ENCODE measurements at regions not wholly inside any gene's neighbourhood (a gene's known extent, or its start where the extent isn't known, plus 50 kb on each side); places are given as distances from the start of the nearest gene placed in this dataset.

DNA sequence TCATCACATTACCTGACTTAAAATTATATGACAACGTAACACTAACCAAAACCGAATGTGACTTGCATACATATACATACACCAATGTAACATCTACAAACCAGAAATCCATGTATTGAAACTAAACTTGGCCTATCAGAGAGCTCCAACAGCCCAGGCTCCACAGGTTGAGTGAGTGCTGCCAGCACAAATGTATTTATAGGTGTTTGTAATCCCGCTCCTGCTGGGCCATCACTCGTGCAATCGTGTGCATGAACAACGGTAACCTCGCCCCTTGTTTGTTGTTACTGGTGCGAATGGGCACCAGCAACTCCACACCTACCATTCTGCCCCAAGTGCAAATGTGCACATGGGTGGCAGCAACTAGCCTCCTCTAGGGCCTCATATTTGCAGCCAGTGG, 165.7 kb upstream of the XIST start:
- TF ChIP-seq POLR2AphosphoS5 (IDR thresholded peaks at IDR 0.05) (no peak), POLR2A (IDR thresholded peaks at IDR 0.05) (no peak)
- TF ChIP-seq, protein P1, sequence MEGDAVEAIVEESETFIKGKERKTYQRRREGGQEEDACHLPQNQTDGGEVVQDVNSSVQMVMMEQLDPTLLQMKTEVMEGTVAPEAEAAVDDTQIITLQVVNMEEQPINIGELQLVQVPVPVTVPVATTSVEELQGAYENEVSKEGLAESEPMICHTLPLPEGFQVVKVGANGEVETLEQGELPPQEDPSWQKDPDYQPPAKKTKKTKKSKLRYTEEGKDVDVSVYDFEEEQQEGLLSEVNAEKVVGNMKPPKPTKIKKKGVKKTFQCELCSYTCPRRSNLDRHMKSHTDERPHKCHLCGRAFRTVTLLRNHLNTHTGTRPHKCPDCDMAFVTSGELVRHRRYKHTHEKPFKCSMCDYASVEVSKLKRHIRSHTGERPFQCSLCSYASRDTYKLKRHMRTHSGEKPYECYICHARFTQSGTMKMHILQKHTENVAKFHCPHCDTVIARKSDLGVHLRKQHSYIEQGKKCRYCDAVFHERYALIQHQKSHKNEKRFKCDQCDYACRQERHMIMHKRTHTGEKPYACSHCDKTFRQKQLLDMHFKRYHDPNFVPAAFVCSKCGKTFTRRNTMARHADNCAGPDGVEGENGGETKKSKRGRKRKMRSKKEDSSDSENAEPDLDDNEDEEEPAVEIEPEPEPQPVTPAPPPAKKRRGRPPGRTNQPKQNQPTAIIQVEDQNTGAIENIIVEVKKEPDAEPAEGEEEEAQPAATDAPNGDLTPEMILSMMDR (IDR thresholded peaks at IDR 0.05 in 8 of 11, conservative IDR thresholded peaks at IDR 0.05 in 3 of 11), result no peak
